WTC11 (cell line): ENCODE measurements at regions not wholly inside any gene's neighbourhood (a gene's known extent, or its start where the extent isn't known, plus 50 kb on each side); places are given as distances from the start of the nearest gene placed in this dataset.

Source experiments
- ATAC-seq: fragments of 200-7000 bp; cut with Tn5 transposase; 2 replicates; pipeline ENCODE4 v1.10.0; 2021; ENCODE audit warnings: mild to moderate bottlenecking, moderate library complexity
- CTCF ChIA-PET: fragments of 300-600 bp; sonication (Branson Sonifier 250); formaldehyde crosslinking; loops from one replicate; lab custom pipeline; 2021; ENCODE audit warnings: antibody characterized with exemption; lab: Charles Lee
- POLR2A ChIA-PET: fragments of 350-600 bp; sonication (Branson Sonifier 250); formaldehyde crosslinking; loops from one replicate; lab custom pipeline; 2021; ENCODE audit warnings: antibody characterized with exemption; lab: Charles Lee
- DNase-seq: peaks from one replicate; pipeline ENCODE4 v3.0.0; 2021; ENCODE audit warnings: low spot score
- H3K27ac Mint-ChIP-seq: 2 replicates; pipeline ENCODE4 v1.8.0; 2021; ENCODE audit warnings: mixed read lengths
- H3K27me3 Mint-ChIP-seq: 2 replicates; pipeline ENCODE4 v1.8.0; 2021; ENCODE audit warnings: low read depth, mild to moderate bottlenecking, moderate library complexity, mixed read lengths
- H3K36me3 Mint-ChIP-seq: 2 replicates; pipeline ENCODE4 v1.8.0; 2021; ENCODE audit warnings: mixed read lengths
- H3K4me1 Mint-ChIP-seq: 2 replicates; pipeline ENCODE4 v1.8.0; 2022; ENCODE audit warnings: mixed read lengths
- H3K4me3 Mint-ChIP-seq: 2 replicates; pipeline ENCODE4 v1.8.0; 2021; ENCODE audit warnings: mild to moderate bottlenecking, moderate library complexity, mixed read lengths
- H3K9me3 Mint-ChIP-seq: 2 replicates; pipeline ENCODE4 v1.8.0; 2021; ENCODE audit warnings: mixed read lengths
- ATF6 ChIP-seq: sonication (generic); formaldehyde crosslinking; IDR thresholded peaks from 2 replicates; pipeline ENCODE4 v1.8.1; 2023; ENCODE audit warnings: mild to moderate bottlenecking, missing genetic modification reagents
- CBFB ChIP-seq: sonication (generic); formaldehyde crosslinking; IDR thresholded peaks from 2 replicates; pipeline ENCODE4 v1.8.1; 2022; ENCODE audit warnings: mild to moderate bottlenecking, low read depth, missing genetic modification reagents
- CDX4 ChIP-seq: fragments of 250-450 bp; sonication (Bioruptor Pico); IDR thresholded peaks from 2 replicates; pipeline ENCODE4 v1.9.0; 2021; ENCODE audit warnings: moderate library complexity, mild to moderate bottlenecking, inconsistent platforms, borderline replicate concordance
- FOXK1 ChIP-seq: sonication (generic); formaldehyde crosslinking; IDR thresholded peaks from 2 replicates; pipeline ENCODE4 v1.8.0; 2022; ENCODE audit warnings: mild to moderate bottlenecking, moderate library complexity, missing genetic modification reagents
- MYBL2 ChIP-seq: sonication (generic); formaldehyde crosslinking; IDR thresholded peaks from 2 replicates; pipeline ENCODE4 v1.8.1; 2023; ENCODE audit warnings: mild to moderate bottlenecking, moderate library complexity, missing genetic modification reagents
- NFYB ChIP-seq: sonication (generic); formaldehyde crosslinking; conservative IDR thresholded peaks from 2 replicates; pipeline ENCODE4 v1.8.0; 2022; ENCODE audit warnings: low read depth, missing genetic modification reagents
- NR2C2 ChIP-seq: sonication (generic); formaldehyde crosslinking; IDR thresholded peaks from 2 replicates; pipeline ENCODE4 v1.8.0; 2022; ENCODE audit warnings: mild to moderate bottlenecking, missing genetic modification reagents
- NR3C1 ChIP-seq: sonication (generic); formaldehyde crosslinking; conservative IDR thresholded peaks from 2 replicates; pipeline ENCODE4 v1.8.1; 2023; ENCODE audit warnings: low read depth, mild to moderate bottlenecking, missing genetic modification reagents
- RELA ChIP-seq: sonication (generic); formaldehyde crosslinking; IDR thresholded peaks from 2 replicates; pipeline ENCODE4 v1.8.1; 2022; ENCODE audit warnings: missing genetic modification reagents, mild to moderate bottlenecking, borderline replicate concordance
- SOX15 ChIP-seq: fragments of 250-450 bp; sonication (Bioruptor Pico); IDR thresholded peaks from 2 replicates; pipeline ENCODE4 v1.9.0; 2021; ENCODE audit warnings: mild to moderate bottlenecking
- TEAD1 ChIP-seq: sonication (generic); formaldehyde crosslinking; IDR thresholded peaks from 2 replicates; pipeline ENCODE4 v1.8.0; 2022; ENCODE audit warnings: mild to moderate bottlenecking, missing genetic modification reagents
- TEAD4 ChIP-seq: sonication (generic); formaldehyde crosslinking; IDR thresholded peaks from 2 replicates; pipeline ENCODE4 v1.8.0; 2022; ENCODE audit warnings: mild to moderate bottlenecking, missing genetic modification reagents
- ZBTB43 ChIP-seq: sonication (generic); formaldehyde crosslinking; IDR thresholded peaks from 2 replicates; pipeline ENCODE4 v1.8.1; 2023; ENCODE audit warnings: mild to moderate bottlenecking, missing genetic modification reagents
- ZNF138 ChIP-seq: sonication (generic); formaldehyde crosslinking; conservative IDR thresholded peaks from 2 replicates; pipeline ENCODE4 v1.8.1; 2022; ENCODE audit warnings: mild to moderate bottlenecking, moderate library complexity, missing genetic modification reagents
- ZNF317 ChIP-seq: sonication (generic); formaldehyde crosslinking; IDR thresholded peaks from 2 replicates; pipeline ENCODE4 v1.8.1; 2023; ENCODE audit warnings: low read depth, mild to moderate bottlenecking, moderate library complexity, missing genetic modification reagents, borderline replicate concordance
- ZNF416 ChIP-seq: fragments of 250-450 bp; sonication (Bioruptor Pico); IDR thresholded peaks from 2 replicates; pipeline ENCODE4 v1.9.0; 2021; ENCODE audit warnings: mild to moderate bottlenecking, inconsistent platforms
- TF ChIP-seq, protein P1 (sequence below): sonication (generic); formaldehyde crosslinking; IDR thresholded peaks from 2 replicates; pipeline ENCODE4 v1.8.1; 2022; ENCODE audit warnings: missing genetic modification reagents, borderline replicate concordance
- TF ChIP-seq, protein P2 (sequence below): fragments of 250-450 bp; sonication (Bioruptor Pico); IDR thresholded peaks from 2 replicates; pipeline ENCODE4 v1.9.0; 2021; ENCODE audit warnings: mild to moderate bottlenecking
- TF ChIP-seq, protein P3 (sequence below): sonication (generic); formaldehyde crosslinking; conservative IDR thresholded peaks from 2 replicates; pipeline ENCODE4 v1.8.1; 2022; ENCODE audit warnings: mild to moderate bottlenecking, missing genetic modification reagents
- TF ChIP-seq, protein P4 (sequence below): sonication (generic); formaldehyde crosslinking; IDR thresholded peaks from 2 replicates; pipeline ENCODE4 v1.8.1; 2022; ENCODE audit warnings: low read depth, missing genetic modification reagents, borderline replicate concordance
- TF ChIP-seq, protein P5 (sequence below): fragments of 250-450 bp; sonication (Bioruptor Pico); conservative IDR thresholded peaks from 2 replicates; pipeline ENCODE4 v1.9.0; 2021; ENCODE audit warnings: mild to moderate bottlenecking

DNA sequence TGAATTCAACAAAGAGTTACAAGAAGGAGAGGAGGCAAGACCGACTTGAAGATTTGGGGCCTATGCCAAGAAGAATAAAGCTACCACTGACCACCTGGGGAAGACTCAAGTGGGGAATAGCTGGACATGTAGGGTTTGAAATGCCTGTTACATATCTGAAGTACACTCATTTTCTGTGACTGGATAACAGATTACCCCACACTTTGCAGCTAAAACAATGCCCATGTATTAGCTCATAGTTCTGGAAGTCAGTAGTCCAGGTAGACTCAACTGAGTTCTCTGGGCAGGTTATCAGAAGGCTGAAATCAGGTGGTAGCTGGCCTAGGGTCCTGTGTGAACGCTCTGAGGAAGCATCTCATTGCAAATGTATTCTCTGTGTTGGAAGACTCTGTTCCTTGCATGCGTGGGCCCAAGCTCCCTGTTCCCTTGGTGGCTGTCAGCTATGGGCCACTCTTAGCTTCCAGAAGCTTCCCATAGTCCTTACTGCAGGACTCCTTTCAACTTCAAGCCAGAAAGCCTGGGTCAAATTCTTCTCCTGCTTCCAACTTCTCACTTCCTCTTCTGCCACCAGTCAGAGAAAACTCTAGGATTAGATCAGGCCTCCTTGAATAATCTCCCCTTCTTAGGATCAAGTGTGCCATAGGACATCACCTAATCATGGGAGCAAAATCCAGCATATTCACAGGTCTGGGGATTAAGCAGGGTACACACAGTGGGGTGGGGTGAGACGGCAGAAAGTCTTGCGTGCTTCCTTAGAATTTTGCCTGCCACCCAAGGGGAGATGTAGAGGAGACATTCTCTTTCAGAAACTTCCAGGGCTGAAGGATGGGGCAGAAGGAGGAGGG is 187.8 kb downstream of the SHQ1 start:
- peaks cover 3% of the 10 kb centered on the region for H3K4me1 Mint-ChIP-seq
- CTCF ChIA-PET, result no interaction called here
- H3K36me3 Mint-ChIP-seq, result no peaks in the 10 kb centered on the region
- ATAC-seq, result no peak
- TF ChIP-seq MYBL2 (CRISPR knock-in tag), result no peak
- no peak for TF ChIP-seq ZNF138 (CRISPR knock-in tag)
- TF ChIP-seq NFYB (CRISPR knock-in tag), result no peak
- TF ChIP-seq, protein P1, sequence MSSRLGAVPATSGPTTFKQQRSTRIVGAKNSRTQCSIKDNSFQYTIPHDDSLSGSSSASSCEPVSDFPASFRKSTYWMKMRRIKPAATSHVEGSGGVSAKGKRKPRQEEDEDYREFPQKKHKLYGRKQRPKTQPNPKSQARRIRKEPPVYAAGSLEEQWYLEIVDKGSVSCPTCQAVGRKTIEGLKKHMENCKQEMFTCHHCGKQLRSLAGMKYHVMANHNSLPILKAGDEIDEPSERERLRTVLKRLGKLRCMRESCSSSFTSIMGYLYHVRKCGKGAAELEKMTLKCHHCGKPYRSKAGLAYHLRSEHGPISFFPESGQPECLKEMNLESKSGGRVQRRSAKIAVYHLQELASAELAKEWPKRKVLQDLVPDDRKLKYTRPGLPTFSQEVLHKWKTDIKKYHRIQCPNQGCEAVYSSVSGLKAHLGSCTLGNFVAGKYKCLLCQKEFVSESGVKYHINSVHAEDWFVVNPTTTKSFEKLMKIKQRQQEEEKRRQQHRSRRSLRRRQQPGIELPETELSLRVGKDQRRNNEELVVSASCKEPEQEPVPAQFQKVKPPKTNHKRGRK (CRISPR knock-in tag), result no peak
- TF ChIP-seq NR3C1 (CRISPR knock-in tag), result no peak
- no peak for TF ChIP-seq RELA (CRISPR knock-in tag)
- TF ChIP-seq, all 79 proteins: peak for 0
- Mint-ChIP-seq H3K9me3 (no peaks in the 10 kb centered on the region), H3K27ac (no peak overlapping the region), H3K4me3 (no peak overlapping the region), H3K27me3 (no peaks in the 10 kb centered on the region)
- no peak for DNase-seq
- POLR2A ChIA-PET, result no interaction called here

GRCh38 chr3:72659596-72659995 is 188.6 kb downstream of the SHQ1 start:
- H3K27ac Mint-ChIP-seq, result no peak overlapping the region
- no peak for ATAC-seq
- TF ChIP-seq CDX4 (CRISPR knock-in tag) (no peak), ZBTB43 (no peak), NR2C2 (no peak), TEAD4 (CRISPR knock-in tag) (no peak), ATF6 (CRISPR knock-in tag) (no peak), FOXK1 (CRISPR knock-in tag) (no peak), ZNF416 (CRISPR knock-in tag) (no peak)
- TF ChIP-seq, all 79 proteins: peak for 0
- Mint-ChIP-seq H3K4me3 (no peak overlapping the region), H3K27me3 (no peaks in the 10 kb centered on the region), H3K36me3 (no peaks in the 10 kb centered on the region), H3K9me3 (no peaks in the 10 kb centered on the region), H3K4me1 (peaks cover 7% of the 10 kb centered on the region)
- ChIA-PET POLR2A (no interaction called here), CTCF (no interaction called here)
- no peak for DNase-seq

GRCh38 chr3:72659188-72659587 is 189.1 kb downstream of the SHQ1 start:
- Mint-ChIP-seq H3K36me3 (no peaks in the 10 kb centered on the region), H3K4me3 (no peak overlapping the region), H3K27ac (no peak overlapping the region), H3K4me1 (peaks cover 7% of the 10 kb centered on the region), H3K27me3 (no peaks in the 10 kb centered on the region), H3K9me3 (no peaks in the 10 kb centered on the region)
- CTCF ChIA-PET, result no interaction called here
- DNase-seq (no peak), ATAC-seq (no peak)
- POLR2A ChIA-PET, result no interaction called here
- TF ChIP-seq ZNF317 (CRISPR knock-in tag), result no peak
- TF ChIP-seq CBFB, result no peak
- TF ChIP-seq, protein P2, sequence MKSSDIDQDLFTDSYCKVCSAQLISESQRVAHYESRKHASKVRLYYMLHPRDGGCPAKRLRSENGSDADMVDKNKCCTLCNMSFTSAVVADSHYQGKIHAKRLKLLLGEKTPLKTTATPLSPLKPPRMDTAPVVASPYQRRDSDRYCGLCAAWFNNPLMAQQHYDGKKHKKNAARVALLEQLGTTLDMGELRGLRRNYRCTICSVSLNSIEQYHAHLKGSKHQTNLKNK (CRISPR knock-in tag), result no peak
- no peak for TF ChIP-seq SOX15 (CRISPR knock-in tag)
- no peak for TF ChIP-seq TEAD1 (CRISPR knock-in tag)
- no peak for TF ChIP-seq ZNF138 (CRISPR knock-in tag)
- TF ChIP-seq, protein P3, sequence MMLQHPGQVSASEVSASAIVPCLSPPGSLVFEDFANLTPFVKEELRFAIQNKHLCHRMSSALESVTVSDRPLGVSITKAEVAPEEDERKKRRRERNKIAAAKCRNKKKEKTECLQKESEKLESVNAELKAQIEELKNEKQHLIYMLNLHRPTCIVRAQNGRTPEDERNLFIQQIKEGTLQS, result no peak
- TF ChIP-seq, protein P4, sequence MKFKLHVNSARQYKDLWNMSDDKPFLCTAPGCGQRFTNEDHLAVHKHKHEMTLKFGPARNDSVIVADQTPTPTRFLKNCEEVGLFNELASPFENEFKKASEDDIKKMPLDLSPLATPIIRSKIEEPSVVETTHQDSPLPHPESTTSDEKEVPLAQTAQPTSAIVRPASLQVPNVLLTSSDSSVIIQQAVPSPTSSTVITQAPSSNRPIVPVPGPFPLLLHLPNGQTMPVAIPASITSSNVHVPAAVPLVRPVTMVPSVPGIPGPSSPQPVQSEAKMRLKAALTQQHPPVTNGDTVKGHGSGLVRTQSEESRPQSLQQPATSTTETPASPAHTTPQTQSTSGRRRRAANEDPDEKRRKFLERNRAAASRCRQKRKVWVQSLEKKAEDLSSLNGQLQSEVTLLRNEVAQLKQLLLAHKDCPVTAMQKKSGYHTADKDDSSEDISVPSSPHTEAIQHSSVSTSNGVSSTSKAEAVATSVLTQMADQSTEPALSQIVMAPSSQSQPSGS, result no peak
- TF ChIP-seq, protein P5, sequence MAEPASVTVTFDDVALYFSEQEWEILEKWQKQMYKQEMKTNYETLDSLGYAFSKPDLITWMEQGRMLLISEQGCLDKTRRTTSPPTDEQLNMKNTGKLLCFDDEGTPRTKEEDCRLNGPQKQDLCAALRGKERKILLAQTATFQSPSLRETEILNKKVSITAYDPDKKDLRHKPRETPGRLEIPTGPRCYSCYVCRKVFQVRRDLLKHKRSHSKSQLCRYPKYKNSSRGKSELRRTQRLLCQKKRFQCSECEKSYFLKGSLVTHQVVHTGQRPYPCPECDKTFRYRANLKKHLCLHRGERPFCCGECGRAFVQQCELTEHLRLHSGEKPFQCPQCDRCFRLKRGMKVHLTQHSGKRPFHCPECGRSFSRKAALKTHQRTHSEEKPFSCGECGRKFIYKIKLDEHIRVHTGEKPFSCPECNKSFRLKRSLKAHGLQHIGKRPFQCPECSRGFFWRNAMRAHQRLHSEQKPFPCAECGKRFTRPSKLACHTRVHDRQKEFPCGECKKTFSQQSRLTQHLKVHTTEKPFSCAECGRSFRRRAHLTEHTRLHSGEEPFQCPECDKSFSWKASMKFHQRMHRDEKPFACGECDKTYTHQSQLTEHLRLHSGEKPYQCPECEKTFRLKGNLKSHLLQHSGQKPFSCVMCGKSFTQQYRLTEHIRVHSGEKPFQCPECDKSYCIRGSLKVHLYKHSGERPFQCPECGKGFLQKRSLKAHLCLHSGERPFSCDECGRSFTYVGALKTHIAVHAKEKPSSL (CRISPR knock-in tag), result no peak
